ENCODE measurements at regions not wholly inside any gene's neighbourhood (a gene's known extent, or its start where the extent isn't known, plus 50 kb on each side); places are given as distances from the start of the nearest gene placed in this dataset.

DNA sequence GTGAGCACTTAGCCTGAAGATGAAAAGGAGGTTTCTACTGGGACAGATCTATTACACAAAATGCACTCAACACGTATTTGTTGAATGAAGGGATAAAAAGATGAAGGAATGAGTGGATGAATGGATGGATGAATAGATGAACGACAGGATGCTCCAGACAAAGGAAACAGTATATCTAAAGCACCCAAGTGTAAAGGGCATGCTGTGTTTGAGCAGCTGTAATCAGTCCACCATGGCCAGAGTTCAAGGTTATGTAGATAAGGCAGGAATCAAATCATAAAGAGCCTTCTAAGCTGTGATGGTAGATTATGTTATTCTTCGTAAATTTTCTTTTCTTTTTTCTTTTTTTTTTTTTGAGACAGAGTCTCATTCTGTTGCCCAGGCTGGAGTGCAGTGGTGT lies 194.4 kb upstream of the FOXN2 start:
- no peaks in the 10 kb centered on the region for H3K36me3 ChIP-seq

DNA sequence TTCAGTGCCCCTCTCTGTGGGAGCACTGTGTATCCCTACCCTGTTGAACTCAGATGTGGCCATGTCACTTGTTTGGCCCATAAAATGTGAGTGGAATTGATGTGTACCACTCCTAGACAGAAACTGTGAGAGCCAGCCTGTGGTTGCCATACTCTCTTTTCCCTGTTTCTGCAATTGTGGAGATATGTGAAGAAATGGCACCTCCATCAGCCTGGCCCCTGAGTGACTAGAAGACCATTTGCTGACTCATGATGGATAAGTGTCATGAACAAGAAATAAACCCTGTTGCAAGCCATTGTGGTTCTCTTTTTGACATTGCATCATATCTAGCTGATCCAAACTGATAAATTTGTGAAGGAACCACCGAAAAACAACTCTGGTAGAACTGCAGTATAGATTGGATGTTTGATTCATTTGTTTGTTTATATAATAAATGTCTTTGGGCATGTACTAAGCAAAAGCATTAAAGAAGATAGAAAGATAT lies 193.7 kb upstream of the FOXN2 start:
- Histone ChIP-seq H3K4me3 (no peak overlapping the region), H3K27me3 (replicated peaks; ENCODE audit: insufficient read depth) (no peaks in the 10 kb centered on the region), H3K27ac (no peak overlapping the region), H3K9me3 (no peaks in the 10 kb centered on the region), H3K36me3 (no peaks in the 10 kb centered on the region), H3K4me1 (replicated peaks) (no peaks in the 10 kb centered on the region)
- intact Hi-C loops (cut with DNase I), result no loop called here
- 29% methylated on average over 1 of the region's 1 CpG for WGBS
- no peak for DNase-seq (ENCODE audit: low spot score)
- TF ChIP-seq, protein P1, sequence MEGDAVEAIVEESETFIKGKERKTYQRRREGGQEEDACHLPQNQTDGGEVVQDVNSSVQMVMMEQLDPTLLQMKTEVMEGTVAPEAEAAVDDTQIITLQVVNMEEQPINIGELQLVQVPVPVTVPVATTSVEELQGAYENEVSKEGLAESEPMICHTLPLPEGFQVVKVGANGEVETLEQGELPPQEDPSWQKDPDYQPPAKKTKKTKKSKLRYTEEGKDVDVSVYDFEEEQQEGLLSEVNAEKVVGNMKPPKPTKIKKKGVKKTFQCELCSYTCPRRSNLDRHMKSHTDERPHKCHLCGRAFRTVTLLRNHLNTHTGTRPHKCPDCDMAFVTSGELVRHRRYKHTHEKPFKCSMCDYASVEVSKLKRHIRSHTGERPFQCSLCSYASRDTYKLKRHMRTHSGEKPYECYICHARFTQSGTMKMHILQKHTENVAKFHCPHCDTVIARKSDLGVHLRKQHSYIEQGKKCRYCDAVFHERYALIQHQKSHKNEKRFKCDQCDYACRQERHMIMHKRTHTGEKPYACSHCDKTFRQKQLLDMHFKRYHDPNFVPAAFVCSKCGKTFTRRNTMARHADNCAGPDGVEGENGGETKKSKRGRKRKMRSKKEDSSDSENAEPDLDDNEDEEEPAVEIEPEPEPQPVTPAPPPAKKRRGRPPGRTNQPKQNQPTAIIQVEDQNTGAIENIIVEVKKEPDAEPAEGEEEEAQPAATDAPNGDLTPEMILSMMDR (IDR thresholded peaks at IDR 0.05), result no peak
- TF ChIP-seq POLR2A (IDR thresholded peaks at IDR 0.05) (no peak), POLR2AphosphoS5 (IDR thresholded peaks at IDR 0.05) (no peak)

More for the DNA sequence above, 194.4 kb upstream of the FOXN2 start:
- DNase-seq (ENCODE audit: low spot score), result no peak
- Histone ChIP-seq H3K27me3 (replicated peaks; ENCODE audit: insufficient read depth) (no peaks in the 10 kb centered on the region), H3K27ac (no peak overlapping the region), H3K9me3 (no peaks in the 10 kb centered on the region), H3K4me1 (replicated peaks) (no peaks in the 10 kb centered on the region), H3K4me3 (no peak overlapping the region)
- TF ChIP-seq POLR2AphosphoS5 (IDR thresholded peaks at IDR 0.05) (no peak), POLR2A (IDR thresholded peaks at IDR 0.05) (no peak)
- TF ChIP-seq, protein P1 (IDR thresholded peaks at IDR 0.05), result no peak
- 80% methylated on average over 3 of the region's 3 CpGs for WGBS
- intact Hi-C loops (cut with DNase I), result no loop called here

- TF ChIP-seq, protein P1 (IDR thresholded peaks at IDR 0.05), result no peak
- TF ChIP-seq POLR2A (IDR thresholded peaks at IDR 0.05) (no peak), POLR2AphosphoS5 (IDR thresholded peaks at IDR 0.05) (no peak)
- Histone ChIP-seq H3K4me1 (replicated peaks) (no peaks in the 10 kb centered on the region), H3K27ac (no peak overlapping the region), H3K36me3 (no peaks in the 10 kb centered on the region), H3K27me3 (replicated peaks; ENCODE audit: insufficient read depth) (no peaks in the 10 kb centered on the region), H3K4me3 (no peak overlapping the region), H3K9me3 (no peaks in the 10 kb centered on the region)
- WGBS, result 83% methylated on average over 4 of the region's 4 CpGs
- intact Hi-C loops (cut with DNase I), result no loop called here
- no peak for DNase-seq (ENCODE audit: low spot score)
Measured at GRCh38 chr2:48122166-48122565, 192.3 kb upstream of the FOXN2 start.

- DNase-seq (ENCODE audit: low spot score), result no peak
- no peaks in the 10 kb centered on the region for H3K9me3 ChIP-seq
- WGBS, result 80% methylated on average over 1 of the region's 1 CpG
- TF ChIP-seq POLR2A (IDR thresholded peaks at IDR 0.05) (no peak), POLR2AphosphoS5 (IDR thresholded peaks at IDR 0.05) (no peak)
- TF ChIP-seq, protein P1 (IDR thresholded peaks at IDR 0.05), result no peak
- H3K4me1 ChIP-seq (replicated peaks), result no peaks in the 10 kb centered on the region
- no peak overlapping the region for H3K27ac ChIP-seq
- H3K36me3 ChIP-seq, result no peaks in the 10 kb centered on the region
- H3K4me3 ChIP-seq, result no peak overlapping the region
- no peaks in the 10 kb centered on the region for H3K27me3 ChIP-seq (replicated peaks; ENCODE audit: insufficient read depth)
- intact Hi-C loops (cut with DNase I), result no loop called here
Measured at GRCh38 chr2:48124592-48124991, 189.9 kb upstream of the FOXN2 start.

DNA sequence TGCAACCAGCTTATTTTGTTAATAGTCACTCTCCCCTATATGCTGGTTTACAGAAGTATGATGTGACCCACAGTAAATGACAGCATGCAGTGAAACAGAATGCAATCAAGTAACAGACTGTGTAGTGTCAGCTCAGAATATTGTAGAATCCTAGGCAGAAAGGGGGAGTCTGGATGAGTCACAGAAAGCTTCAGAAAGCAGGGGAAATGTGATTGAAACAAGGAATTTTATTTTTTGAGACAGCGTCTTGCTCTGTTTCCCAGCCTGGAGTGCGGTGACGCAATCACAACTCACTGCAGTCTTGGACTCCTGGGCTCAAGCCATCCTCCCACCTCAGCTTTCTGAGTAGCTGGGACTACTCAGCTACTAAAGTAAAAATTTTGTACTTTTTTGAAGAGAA lies 188.3 kb upstream of the FOXN2 start:
- Histone ChIP-seq H3K4me3 (no peak overlapping the region), H3K9me3 (no peaks in the 10 kb centered on the region), H3K4me1 (replicated peaks) (no peaks in the 10 kb centered on the region), H3K36me3 (no peaks in the 10 kb centered on the region), H3K27me3 (replicated peaks; ENCODE audit: insufficient read depth) (no peaks in the 10 kb centered on the region), H3K27ac (no peak overlapping the region)
- TF ChIP-seq POLR2A (IDR thresholded peaks at IDR 0.05) (no peak), POLR2AphosphoS5 (IDR thresholded peaks at IDR 0.05) (no peak)
- TF ChIP-seq, protein P1 (IDR thresholded peaks at IDR 0.05), result no peak
- 70% methylated on average over 3 of the region's 3 CpGs for WGBS
- DNase-seq (ENCODE audit: low spot score), result no peak
- intact Hi-C loops (cut with DNase I), result no loop called here

Data from prostate gland (tissue), 2 donors.